ENCODE measurements at regions not wholly inside any gene's neighbourhood (a gene's known extent, or its start where the extent isn't known, plus 50 kb on each side); places are given as distances from the start of the nearest gene placed in this dataset.

DNA sequence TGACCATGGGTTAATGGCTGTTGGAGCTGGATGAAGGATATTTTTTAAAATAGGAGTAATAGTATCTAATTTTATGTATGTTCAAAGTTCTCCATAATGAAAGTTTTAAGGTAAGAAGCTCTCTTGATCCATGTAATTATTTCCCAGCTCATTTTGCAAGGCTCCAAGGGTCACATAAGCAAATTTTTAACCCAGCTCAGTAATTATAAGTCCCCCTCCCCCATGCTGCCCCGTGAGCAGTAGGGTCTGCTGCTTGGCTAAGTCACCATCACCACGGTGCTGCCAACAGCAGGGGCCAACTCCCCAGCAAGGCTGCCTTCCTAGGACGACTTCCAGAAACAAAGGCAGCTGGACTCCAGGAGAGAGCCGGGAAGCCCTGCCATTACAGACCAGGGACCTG is 340.0 kb downstream of the FBXW7 start:
- intact Hi-C loops (cut with micrococcal nuclease; ENCODE audit: unreplicated experiment) (no loop called here), in situ Hi-C loops (cut with MboI) (no loop called here)
- no peaks in the 10 kb centered on the region for H3K27me3 ChIP-seq (replicated peaks in 1 of 2; ENCODE audit: control insufficient read depth in 2 of 2, insufficient read depth in 2 of 2, low read length in 1 of 2)
- no peak for FAIRE-seq
- BruUV-seq (replicated peaks) = no TSS peak
- SMC1A ChIA-PET (ENCODE audit: uncharacterized antibody, unreplicated experiment) = no interaction called here
- no peak overlapping the region for H3K9ac ChIP-seq (ENCODE audit: control insufficient read depth, insufficient read depth, low read length)
- H2AFZ ChIP-seq (ENCODE audit: control insufficient read depth, low read depth, low read length) = no peak overlapping the region
- H3K27ac ChIP-seq (ENCODE audit: control insufficient read depth, insufficient read depth) = no peak overlapping the region
- no peaks in the 10 kb centered on the region; the same call in 2 of the 3 replicates for H3K9me3 ChIP-seq (replicated peaks; ENCODE audit: control insufficient read depth, insufficient read depth, low read length)
- CTCF ChIA-PET = no interaction called here
- no peaks in the 10 kb centered on the region for H4K20me1 ChIP-seq (ENCODE audit: control insufficient read depth, insufficient read depth)
- no peaks in the 10 kb centered on the region; the same call in 1 of the 2 replicates for H3K4me1 ChIP-seq (ENCODE audit: control insufficient read depth, insufficient read depth, low read length)
- WGBS (ENCODE audit: insufficient coverage, insufficient replicate concordance, low lambda C conversion rate, missing lambda C conversion rate) = 72% methylated on average over 4 of the region's 4 CpGs
- no peak for DNase-seq (ENCODE audit: low read depth, low spot score)
- ATAC-seq = no peak
- no peaks in the 10 kb centered on the region for H3K36me3 ChIP-seq (ENCODE audit: control insufficient read depth in 2 of 2, insufficient read depth in 2 of 2, low read length in 1 of 2)
- RAD21 ChIA-PET (ENCODE audit: unreplicated experiment) = no interaction called here
- no peaks in the 10 kb centered on the region for H3K79me2 ChIP-seq (ENCODE audit: control insufficient read depth, insufficient read depth, low read length)
- H3K4me2 ChIP-seq (ENCODE audit: control insufficient read depth, insufficient read depth) = no peak overlapping the region
- TF ChIP-seq CREM (IDR thresholded peaks at IDR 0.05; ENCODE audit: low read depth) (no peak), HDGF (IDR thresholded peaks at IDR 0.05) (no peak), JUND (IDR thresholded peaks at IDR 0.05; ENCODE audit: low read depth, low read length) (no peak), SMAD1 (IDR thresholded peaks at IDR 0.05; ENCODE audit: low read depth, partially characterized antibody) (no peak), CBX3 (IDR thresholded peaks at IDR 0.05; ENCODE audit: borderline replicate concordance, low read depth) (no peak), POLR2AphosphoS5 (IDR thresholded peaks at IDR 0.05; ENCODE audit: low read length) (no peak), IRF3 (IDR thresholded peaks at IDR 0.05) (no peak), ZBED1 (IDR thresholded peaks at IDR 0.05; ENCODE audit: borderline replicate concordance) (no peak)
- TF ChIP-seq, protein P1, sequence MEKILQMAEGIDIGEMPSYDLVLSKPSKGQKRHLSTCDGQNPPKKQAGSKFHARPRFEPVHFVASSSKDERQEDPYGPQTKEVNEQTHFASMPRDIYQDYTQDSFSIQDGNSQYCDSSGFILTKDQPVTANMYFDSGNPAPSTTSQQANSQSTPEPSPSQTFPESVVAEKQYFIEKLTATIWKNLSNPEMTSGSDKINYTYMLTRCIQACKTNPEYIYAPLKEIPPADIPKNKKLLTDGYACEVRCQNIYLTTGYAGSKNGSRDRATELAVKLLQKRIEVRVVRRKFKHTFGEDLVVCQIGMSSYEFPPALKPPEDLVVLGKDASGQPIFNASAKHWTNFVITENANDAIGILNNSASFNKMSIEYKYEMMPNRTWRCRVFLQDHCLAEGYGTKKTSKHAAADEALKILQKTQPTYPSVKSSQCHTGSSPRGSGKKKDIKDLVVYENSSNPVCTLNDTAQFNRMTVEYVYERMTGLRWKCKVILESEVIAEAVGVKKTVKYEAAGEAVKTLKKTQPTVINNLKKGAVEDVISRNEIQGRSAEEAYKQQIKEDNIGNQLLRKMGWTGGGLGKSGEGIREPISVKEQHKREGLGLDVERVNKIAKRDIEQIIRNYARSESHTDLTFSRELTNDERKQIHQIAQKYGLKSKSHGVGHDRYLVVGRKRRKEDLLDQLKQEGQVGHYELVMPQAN (conservative IDR thresholded peaks at IDR 0.05) = no peak
- POLR2A ChIA-PET = no interaction called here
- H3K4me3 ChIP-seq = no peak overlapping the region

Measured in GM12878 (cell line).